PC-3 (cell line): ENCODE measurements at regions not wholly inside any gene's neighbourhood (a gene's known extent, or its start where the extent isn't known, plus 50 kb on each side); places are given as distances from the start of the nearest gene placed in this dataset.

Source experiments
- ATAC-seq: fragments of 200-7000 bp; cut with Tn5 transposase; 2 replicates; pipeline ENCODE4 v1.9.1; 2020; ENCODE audit warnings: mild to moderate bottlenecking, moderate library complexity
- BruUV-seq: library from RNA; stranded (reverse); fragments of 400-500 nt; replicated peaks from 2 replicates; lab custom pipeline; 2021; lab: Mats Ljungman, UMichigan
- CTCF ChIA-PET: fragments of 300-600 bp; sonication (Branson Sonifier 250); formaldehyde crosslinking; loops from one replicate; lab custom pipeline; 2022; ENCODE audit warnings: antibody characterized with exemption; lab: Charles Lee
- POLR2A ChIA-PET: fragments of 300-600 bp; sonication (Branson Sonifier 250); formaldehyde crosslinking; loops from one replicate; lab custom pipeline; 2022; ENCODE audit warnings: antibody characterized with exemption; ENCODE audit not compliant: unreplicated experiment; lab: Charles Lee
- DNase-seq: peaks from one replicate; pipeline ENCODE4 v3.0.0-alpha.2; 2015
- H2AFZ ChIP-seq: fragments of 300-600 bp; sonication (generic); 2 replicates; pipeline ENCODE4 v1.6.0; 2016; ENCODE audit warnings: antibody characterized with exemption, low read length
- H3F3A ChIP-seq: fragments of 300-600 bp; sonication (generic); one replicate; pipeline ENCODE4 v1.6.0; 2017; ENCODE audit warnings: antibody characterized with exemption, low read length, control low read depth, mild to moderate bottlenecking; ENCODE audit not compliant: unreplicated experiment
- H3K27ac ChIP-seq: fragments of 300-600 bp; sonication (generic); 2 replicates; pipeline ENCODE4 v1.5.1; 2016; ENCODE audit warnings: mild to moderate bottlenecking, low read length
- H3K27me3 ChIP-seq: fragments of 300-600 bp; sonication (generic); 2 replicates; pipeline ENCODE4 v1.6.1; 2016; ENCODE audit warnings: low read length, mixed read lengths
- H3K36me3 ChIP-seq: fragments of 300-600 bp; sonication (generic); 2 replicates; pipeline ENCODE4 v1.6.1; 2016; ENCODE audit warnings: low read depth, mixed run types, low read length, mixed read lengths
- H3K4me1 ChIP-seq: fragments of 300-600 bp; sonication (generic); 2 replicates; pipeline ENCODE4 v1.5.1; 2016; ENCODE audit warnings: low read length; ENCODE audit not compliant: insufficient read depth
- H3K4me2 ChIP-seq: fragments of 300-600 bp; sonication (generic); 2 replicates; pipeline ENCODE4 v1.6.0; 2016; ENCODE audit warnings: low read length
- H3K4me3 ChIP-seq: fragments of 300-600 bp; sonication (generic); 2 replicates; pipeline ENCODE4 v1.5.1; 2016; ENCODE audit warnings: mild to moderate bottlenecking, low read length, mixed read lengths
- H3K79me2 ChIP-seq: fragments of 300-600 bp; sonication (generic); 2 replicates; pipeline ENCODE4 v1.6.1; 2017; ENCODE audit warnings: low read length, mixed read lengths
- H3K9ac ChIP-seq: fragments of 300-600 bp; sonication (generic); 2 replicates; pipeline ENCODE4 v1.6.0; 2016; ENCODE audit warnings: mild to moderate bottlenecking, low read length
- H3K9me2 ChIP-seq: fragments of 300-600 bp; sonication (generic); replicated peaks from 2 replicates; pipeline ENCODE4 v1.6.1; 2016; ENCODE audit warnings: mixed run types, low read length, mixed read lengths
- H3K9me3 ChIP-seq: fragments of 300-600 bp; sonication (generic); 2 replicates; pipeline ENCODE4 v1.6.1; 2016; ENCODE audit warnings: low read length, mixed read lengths
- H4K20me1 ChIP-seq: fragments of 300-600 bp; sonication (generic); 2 replicates; pipeline ENCODE4 v1.6.1; 2016; ENCODE audit warnings: low read length, mixed read lengths
- CTCF ChIP-seq: fragments of 300-600 bp; sonication (generic); conservative IDR thresholded peaks from 2 replicates; pipeline ENCODE4 v1.5.1; 2017; ENCODE audit warnings: antibody characterized with exemption, low read depth, mild to moderate bottlenecking, low read length
- EZH2 ChIP-seq: fragments of 300-600 bp; sonication (generic); IDR thresholded peaks from one replicate; pipeline ENCODE4 v1.6.1; 2017; ENCODE audit warnings: antibody characterized with exemption, mild to moderate bottlenecking, low read length; ENCODE audit not compliant: unreplicated experiment
- EZH2phosphoT487 ChIP-seq: fragments of 300-600 bp; sonication (generic); IDR thresholded peaks from 2 replicates; pipeline ENCODE4 v1.6.1; 2018; ENCODE audit warnings: mild to moderate bottlenecking, antibody characterized with exemption, low read length, borderline replicate concordance
- intact Hi-C: fragments of 100-400 bp; cut with micrococcal nuclease; formaldehyde crosslinking; loops from 2 replicates; pipeline ENCODE4 v1.9.0; 2023

- no peak overlapping the region for H3K4me3 ChIP-seq
- no peak overlapping the region for H3K4me2 ChIP-seq
- no peaks in the 10 kb centered on the region for H3K36me3 ChIP-seq
- no peak for ATAC-seq
- H3K27me3 ChIP-seq = peaks cover 4% of the 10 kb centered on the region; the same call in 1 of the 2 replicates
- intact Hi-C loops = loop anchor here (10.0 kb wide), 1 partner anchor 125 kb away; no protein-coding TSS in a partner anchor
- H3K4me1 ChIP-seq = no peaks in the 10 kb centered on the region
- H3K9me3 ChIP-seq = 0 out of 2 replicates have a peak, but pooled peaks cover 3% of the 10 kb centered on the region
- POLR2A ChIA-PET = no interaction called here
- TF ChIP-seq EZH2phosphoT487 (no peak), CTCF (no peak), EZH2 (no peak)
- H3K79me2 ChIP-seq = no peaks in the 10 kb centered on the region
- H4K20me1 ChIP-seq = no peaks in the 10 kb centered on the region
- no peaks in the 10 kb centered on the region for H3F3A ChIP-seq
- no peak overlapping the region for H2AFZ ChIP-seq
- H3K27ac ChIP-seq = no peak overlapping the region
- no peak for DNase-seq
- no peaks in the 10 kb centered on the region for H3K9me2 ChIP-seq
- no peak overlapping the region for H3K9ac ChIP-seq
- CTCF ChIA-PET = no interaction called here
- no TSS peak for BruUV-seq
Measured at GRCh38 chr21:31479714-31480113, 135.7 kb upstream of the TIAM1 start.

GRCh38 chr21:31479222-31479621 lies 135.2 kb upstream of the TIAM1 start:
- Histone ChIP-seq H3K4me3 (no peak overlapping the region), H3K9ac (no peak overlapping the region), H3K27ac (no peak overlapping the region), H3F3A (no peaks in the 10 kb centered on the region), H4K20me1 (no peaks in the 10 kb centered on the region), H3K4me2 (no peak overlapping the region), H3K36me3 (no peaks in the 10 kb centered on the region), H3K79me2 (no peaks in the 10 kb centered on the region), H3K9me2 (no peaks in the 10 kb centered on the region), H3K4me1 (no peaks in the 10 kb centered on the region), H3K9me3 (0 out of 2 replicates have a peak, but pooled peaks cover 3% of the 10 kb centered on the region), H2AFZ (no peak overlapping the region), H3K27me3 (peaks cover 4% of the 10 kb centered on the region; the same call in 1 of the 2 replicates)
- TF ChIP-seq EZH2 = no peak
- no peak for TF ChIP-seq EZH2phosphoT487
- no peak for TF ChIP-seq CTCF
- CTCF ChIA-PET = no interaction called here
- no peak for DNase-seq
- intact Hi-C loops = loop anchor here (10.0 kb wide), 1 partner anchor 124 kb away; no protein-coding TSS in a partner anchor
- BruUV-seq = no TSS peak
- POLR2A ChIA-PET = no interaction called here
- no peak for ATAC-seq

GRCh38 chr21:31476263-31477022 lies 132.4 kb upstream of the TIAM1 start:
- no peaks in the 10 kb centered on the region for H3K79me2 ChIP-seq
- H3K36me3 ChIP-seq = no peaks in the 10 kb centered on the region
- H3K4me1 ChIP-seq = no peaks in the 10 kb centered on the region
- H3K9ac ChIP-seq = no peak overlapping the region
- H4K20me1 ChIP-seq = no peaks in the 10 kb centered on the region
- DNase-seq (no peak), ATAC-seq (no peak)
- H3K9me3 ChIP-seq = 0 out of 2 replicates have a peak, but pooled peaks cover 2% of the 10 kb centered on the region
- H3K4me2 ChIP-seq = no peak overlapping the region
- BruUV-seq = no TSS peak
- peaks cover 4% of the 10 kb centered on the region; the same call in 1 of the 2 replicates for H3K27me3 ChIP-seq
- CTCF ChIA-PET = no interaction called here
- no peak overlapping the region for H3K27ac ChIP-seq
- no peak overlapping the region for H2AFZ ChIP-seq
- TF ChIP-seq EZH2phosphoT487 (no peak), EZH2 (no peak), CTCF (0 out of 2 replicates have a peak, but pooled peaks have one; percentile 31)
- no peak overlapping the region for H3K4me3 ChIP-seq
- POLR2A ChIA-PET = no interaction called here
- H3F3A ChIP-seq = no peaks in the 10 kb centered on the region
- H3K9me2 ChIP-seq = no peaks in the 10 kb centered on the region
- intact Hi-C loops = loop anchor here (10.0 kb wide), 1 partner anchor 122 kb away; no protein-coding TSS in a partner anchor
